ENCODE measurements at regions not wholly inside any gene's neighbourhood (a gene's known extent, or its start where the extent isn't known, plus 50 kb on each side); places are given as distances from the start of the nearest gene placed in this dataset.

GRCh38 chr4:125125276-125125675 is 189.5 kb upstream of the FAT4 start:
- Histone ChIP-seq H3K27me3 (ENCODE audit: low read depth, low read length) (no peaks in the 10 kb centered on the region), H3K4me3 (ENCODE audit: low read length) (no peak overlapping the region), H3K4me2 (ENCODE audit: low read length) (no peak overlapping the region), H3K27ac (ENCODE audit: low read length) (no peak overlapping the region), H2AFZ (ENCODE audit: low read depth, low read length) (no peak overlapping the region), H3K36me3 (replicated peaks; ENCODE audit: low read depth, low read length) (no peaks in the 10 kb centered on the region), H3K79me2 (ENCODE audit: low read length) (no peaks in the 10 kb centered on the region), H3K4me1 (ENCODE audit: low read length) (no peaks in the 10 kb centered on the region), H3K9ac (ENCODE audit: low read length) (no peak overlapping the region), H3K9me3 (ENCODE audit: insufficient read depth, low read length) (no peaks in the 10 kb centered on the region), H4K20me1 (ENCODE audit: insufficient read depth, low read length) (no peaks in the 10 kb centered on the region)
- no peak for TF ChIP-seq EZH2phosphoT487 (IDR thresholded peaks at IDR 0.05; ENCODE audit: low read depth)

GRCh38 chr4:125123570-125124109 is 191.1 kb upstream of the FAT4 start:
- H3K79me2 ChIP-seq (ENCODE audit: low read length) = no peaks in the 10 kb centered on the region
- no peak overlapping the region for H3K27ac ChIP-seq (ENCODE audit: low read length)
- H3K4me3 ChIP-seq (ENCODE audit: low read length) = no peak overlapping the region
- H3K36me3 ChIP-seq (replicated peaks; ENCODE audit: low read depth, low read length) = no peaks in the 10 kb centered on the region
- H3K27me3 ChIP-seq (ENCODE audit: low read depth, low read length) = no peaks in the 10 kb centered on the region
- no peak overlapping the region for H2AFZ ChIP-seq (ENCODE audit: low read depth, low read length)
- H3K4me1 ChIP-seq (ENCODE audit: low read length) = no peaks in the 10 kb centered on the region
- H3K4me2 ChIP-seq (ENCODE audit: low read length) = no peak overlapping the region
- no peaks in the 10 kb centered on the region for H3K9me3 ChIP-seq (ENCODE audit: insufficient read depth, low read length)
- no peak overlapping the region for H3K9ac ChIP-seq (ENCODE audit: low read length)
- TF ChIP-seq CTCF (IDR thresholded peaks at IDR 0.05; ENCODE audit: low read depth, low read length) (no peak), EZH2phosphoT487 (IDR thresholded peaks at IDR 0.05; ENCODE audit: low read depth) (no peak)
- no peaks in the 10 kb centered on the region for H4K20me1 ChIP-seq (ENCODE audit: insufficient read depth, low read length)

- no peaks in the 10 kb centered on the region for H4K20me1 ChIP-seq (ENCODE audit: insufficient read depth, low read length)
- H3K79me2 ChIP-seq (ENCODE audit: low read length) = no peaks in the 10 kb centered on the region
- H2AFZ ChIP-seq (ENCODE audit: low read depth, low read length) = no peak overlapping the region
- H3K9ac ChIP-seq (ENCODE audit: low read length) = no peak overlapping the region
- H3K4me1 ChIP-seq (ENCODE audit: low read length) = no peaks in the 10 kb centered on the region
- H3K4me2 ChIP-seq (ENCODE audit: low read length) = no peak overlapping the region
- no peak overlapping the region for H3K27ac ChIP-seq (ENCODE audit: low read length)
- TF ChIP-seq EZH2phosphoT487 (IDR thresholded peaks at IDR 0.05; ENCODE audit: low read depth) = no peak
- TF ChIP-seq CTCF (IDR thresholded peaks at IDR 0.05; ENCODE audit: low read depth, low read length) = no peak
- H3K27me3 ChIP-seq (ENCODE audit: low read depth, low read length) = no peaks in the 10 kb centered on the region
- no peak overlapping the region for H3K4me3 ChIP-seq (ENCODE audit: low read length)
- no peaks in the 10 kb centered on the region for H3K36me3 ChIP-seq (replicated peaks; ENCODE audit: low read depth, low read length)
- H3K9me3 ChIP-seq (ENCODE audit: insufficient read depth, low read length) = no peaks in the 10 kb centered on the region
Observed at GRCh38 chr4:125121581-125121980, 193.2 kb upstream of the FAT4 start.

- Histone ChIP-seq H3K27ac (ENCODE audit: low read length) (no peak overlapping the region), H3K36me3 (replicated peaks; ENCODE audit: low read depth, low read length) (no peaks in the 10 kb centered on the region)
Observed at GRCh38 chr4:125116431-125116830, 198.3 kb upstream of the FAT4 start.

More at GRCh38 chr4:125116431-125116830, 198.3 kb upstream of the FAT4 start:
- Histone ChIP-seq H3K4me3 (ENCODE audit: low read length) (no peak overlapping the region), H3K27me3 (ENCODE audit: low read depth, low read length) (no peaks in the 10 kb centered on the region), H4K20me1 (ENCODE audit: insufficient read depth, low read length) (no peaks in the 10 kb centered on the region), H3K9me3 (ENCODE audit: insufficient read depth, low read length) (no peaks in the 10 kb centered on the region), H3K4me1 (ENCODE audit: low read length) (no peaks in the 10 kb centered on the region), H2AFZ (ENCODE audit: low read depth, low read length) (no peak overlapping the region), H3K9ac (ENCODE audit: low read length) (no peak overlapping the region), H3K4me2 (ENCODE audit: low read length) (no peak overlapping the region), H3K79me2 (ENCODE audit: low read length) (no peaks in the 10 kb centered on the region)
- TF ChIP-seq CTCF (IDR thresholded peaks at IDR 0.05; ENCODE audit: low read depth, low read length) (no peak), EZH2phosphoT487 (IDR thresholded peaks at IDR 0.05; ENCODE audit: low read depth) (no peak)

Measured in OCI-LY3 (cell line).